ENCODE measurements at regions not wholly inside any gene's neighbourhood (a gene's known extent, or its start where the extent isn't known, plus 50 kb on each side); places are given as distances from the start of the nearest gene placed in this dataset.

DNA sequence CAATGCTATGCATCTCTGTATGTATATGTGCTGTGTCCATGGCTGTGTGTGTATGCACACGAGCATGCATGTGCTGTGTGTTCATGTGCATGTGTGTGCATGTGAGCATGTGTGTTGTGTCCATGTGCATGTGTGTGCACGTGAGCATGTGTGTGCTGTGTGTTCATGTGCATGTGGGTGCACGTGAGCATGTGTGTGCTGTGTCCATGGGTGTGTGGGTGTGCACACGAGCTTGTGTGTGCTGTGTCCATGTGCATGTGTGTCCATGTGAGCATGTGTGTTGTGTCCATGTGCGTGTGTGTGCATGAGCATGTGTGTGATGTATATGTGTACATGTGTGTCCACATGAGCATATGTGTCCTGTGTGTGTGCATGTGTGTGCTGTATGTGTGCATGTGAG is 414.4 kb upstream of the SALL3 start:
- TF ChIP-seq MYC (IDR thresholded peaks at IDR 0.05; ENCODE audit: low read depth, low read length): no peak
- no peak overlapping the region for H3K4me3 ChIP-seq (ENCODE audit: low read depth, low read length)
- no peak for DNase-seq (ENCODE audit: low read depth)

DNA sequence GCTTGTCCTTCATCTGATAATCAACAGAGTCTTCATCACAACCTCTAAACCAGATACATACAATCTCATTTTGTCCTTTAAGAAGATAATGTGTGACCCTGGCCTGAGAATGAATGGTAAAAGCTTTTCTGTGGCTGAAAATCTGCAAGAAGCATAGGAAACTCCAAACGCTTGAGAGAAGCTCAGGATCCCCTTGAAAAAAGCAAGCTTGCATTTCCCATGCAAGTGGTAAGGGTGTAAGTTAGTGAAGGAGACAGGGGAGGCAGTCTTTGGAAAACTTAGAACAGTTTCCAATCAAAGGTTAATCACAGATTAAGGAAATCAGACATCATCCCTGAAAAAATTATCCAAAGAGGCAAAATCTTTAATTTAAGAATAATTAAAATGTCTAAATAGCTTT is 413.6 kb upstream of the SALL3 start:
- no peak for TF ChIP-seq MYC (IDR thresholded peaks at IDR 0.05; ENCODE audit: low read depth, low read length)
- TF ChIP-seq POLR2A (IDR thresholded peaks at IDR 0.05; ENCODE audit: extremely low read depth, insufficient read length): no peak
- TF ChIP-seq, protein P1, sequence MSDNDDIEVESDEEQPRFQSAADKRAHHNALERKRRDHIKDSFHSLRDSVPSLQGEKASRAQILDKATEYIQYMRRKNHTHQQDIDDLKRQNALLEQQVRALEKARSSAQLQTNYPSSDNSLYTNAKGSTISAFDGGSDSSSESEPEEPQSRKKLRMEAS (IDR thresholded peaks at IDR 0.05; ENCODE audit: low read depth, low read length): no peak
- TF ChIP-seq, protein P2, sequence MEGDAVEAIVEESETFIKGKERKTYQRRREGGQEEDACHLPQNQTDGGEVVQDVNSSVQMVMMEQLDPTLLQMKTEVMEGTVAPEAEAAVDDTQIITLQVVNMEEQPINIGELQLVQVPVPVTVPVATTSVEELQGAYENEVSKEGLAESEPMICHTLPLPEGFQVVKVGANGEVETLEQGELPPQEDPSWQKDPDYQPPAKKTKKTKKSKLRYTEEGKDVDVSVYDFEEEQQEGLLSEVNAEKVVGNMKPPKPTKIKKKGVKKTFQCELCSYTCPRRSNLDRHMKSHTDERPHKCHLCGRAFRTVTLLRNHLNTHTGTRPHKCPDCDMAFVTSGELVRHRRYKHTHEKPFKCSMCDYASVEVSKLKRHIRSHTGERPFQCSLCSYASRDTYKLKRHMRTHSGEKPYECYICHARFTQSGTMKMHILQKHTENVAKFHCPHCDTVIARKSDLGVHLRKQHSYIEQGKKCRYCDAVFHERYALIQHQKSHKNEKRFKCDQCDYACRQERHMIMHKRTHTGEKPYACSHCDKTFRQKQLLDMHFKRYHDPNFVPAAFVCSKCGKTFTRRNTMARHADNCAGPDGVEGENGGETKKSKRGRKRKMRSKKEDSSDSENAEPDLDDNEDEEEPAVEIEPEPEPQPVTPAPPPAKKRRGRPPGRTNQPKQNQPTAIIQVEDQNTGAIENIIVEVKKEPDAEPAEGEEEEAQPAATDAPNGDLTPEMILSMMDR (IDR thresholded peaks at IDR 0.05; ENCODE audit: low read depth, low read length): no peak
- DNase-seq (ENCODE audit: low read depth): no peak
- H3K4me3 ChIP-seq (ENCODE audit: low read depth, low read length): no peak overlapping the region

DNA sequence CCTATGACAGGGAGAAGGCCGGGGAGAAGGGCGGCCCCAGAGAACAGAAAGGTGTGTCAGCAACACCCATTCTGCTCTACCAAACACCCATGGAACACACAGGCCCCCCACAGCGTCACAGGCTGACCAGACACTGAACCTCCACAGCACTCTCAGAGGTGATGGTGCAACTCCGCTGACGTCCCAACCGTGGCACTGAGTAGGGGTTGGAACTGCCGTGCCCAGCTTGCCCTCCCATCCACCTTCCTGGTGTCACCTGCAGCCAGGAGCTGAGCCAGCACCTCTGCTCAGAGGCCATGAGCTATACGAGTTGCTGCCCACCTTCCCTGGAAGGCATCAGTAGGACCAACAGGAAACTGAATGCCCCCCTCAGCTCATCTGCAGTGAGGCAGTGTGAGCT is 412.9 kb upstream of the SALL3 start:
- H3K4me3 ChIP-seq (ENCODE audit: low read depth, low read length): no peak overlapping the region
- no peak for TF ChIP-seq MYC (IDR thresholded peaks at IDR 0.05; ENCODE audit: low read depth, low read length)
- no peak for TF ChIP-seq POLR2A (IDR thresholded peaks at IDR 0.05; ENCODE audit: extremely low read depth, insufficient read length)
- TF ChIP-seq, protein P2 (IDR thresholded peaks at IDR 0.05; ENCODE audit: low read depth, low read length): no peak
- TF ChIP-seq, protein P1 (IDR thresholded peaks at IDR 0.05; ENCODE audit: low read depth, low read length): no peak
- DNase-seq (ENCODE audit: low read depth): no peak

DNA sequence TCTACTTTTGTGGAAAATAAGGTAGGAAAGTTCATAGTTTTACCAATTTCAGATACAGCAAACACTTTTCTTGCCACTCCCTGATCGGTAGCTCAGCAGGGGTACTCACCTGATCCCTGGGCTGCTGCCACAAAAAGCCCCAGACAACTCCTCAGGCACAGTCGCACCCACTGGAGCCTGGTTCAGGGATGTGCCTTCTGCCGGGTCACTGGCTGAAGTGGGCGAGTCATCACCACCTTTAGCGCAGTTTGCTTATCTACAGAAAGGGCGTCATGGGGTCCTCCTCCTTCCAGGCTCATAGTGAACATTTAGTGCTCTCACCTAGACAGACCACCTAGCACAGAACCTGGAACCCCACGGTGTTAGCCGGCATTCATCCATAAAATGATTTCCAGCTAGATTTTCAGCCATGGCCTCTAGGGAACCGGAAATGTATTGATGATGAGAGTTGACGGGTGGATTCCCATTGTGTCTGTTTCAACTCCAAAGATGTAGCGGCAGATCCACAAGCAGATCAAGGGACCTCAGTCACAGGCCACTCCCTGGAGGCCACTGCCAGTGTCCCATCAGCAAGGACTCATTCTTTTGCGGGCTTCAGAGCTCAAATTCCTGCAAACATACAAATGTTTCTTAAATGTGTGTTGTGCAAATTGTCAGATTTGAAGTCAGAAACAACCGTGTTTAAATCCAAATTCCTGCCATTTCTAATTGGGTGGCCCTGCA is 408.4 kb upstream of the SALL3 start:
- DNase-seq (ENCODE audit: low read depth): no peak
- TF ChIP-seq POLR2A (IDR thresholded peaks at IDR 0.05; ENCODE audit: extremely low read depth, insufficient read length): no peak
- TF ChIP-seq, protein P1 (IDR thresholded peaks at IDR 0.05; ENCODE audit: low read depth, low read length): no peak
- TF ChIP-seq, protein P2 (IDR thresholded peaks at IDR 0.05; ENCODE audit: low read depth, low read length): no peak
- no peak overlapping the region for H3K4me3 ChIP-seq (ENCODE audit: low read depth, low read length)

DNA sequence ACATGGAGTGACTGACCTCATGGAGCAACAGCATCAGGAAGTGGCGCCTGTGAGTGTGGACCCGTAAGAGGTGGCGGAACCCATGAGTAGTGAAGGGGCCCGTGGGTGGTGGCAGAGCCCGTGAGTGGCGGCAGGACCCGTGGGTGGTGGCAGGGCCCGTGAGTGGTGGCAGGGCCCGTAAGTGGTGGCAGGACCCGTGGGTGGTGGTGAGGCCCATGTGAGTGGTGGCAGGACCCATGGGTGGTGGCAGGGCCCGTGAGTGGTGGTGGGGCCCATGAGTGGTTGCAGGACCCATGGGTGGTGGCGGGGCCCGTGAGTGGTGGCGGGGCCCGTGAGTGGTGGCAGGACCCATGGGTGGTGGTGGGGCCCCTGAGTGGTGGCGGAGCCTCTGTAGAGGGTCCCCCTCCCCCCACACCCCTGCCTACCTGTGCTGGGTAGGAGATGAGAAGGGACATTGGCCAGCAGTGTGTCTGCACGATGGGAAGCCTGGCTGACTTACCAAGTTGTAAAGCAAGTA is 407.7 kb upstream of the SALL3 start:
- DNase-seq (ENCODE audit: low read depth): no peak
- H3K4me3 ChIP-seq (ENCODE audit: low read depth, low read length): no peak overlapping the region
- no peak for TF ChIP-seq POLR2A (IDR thresholded peaks at IDR 0.05; ENCODE audit: extremely low read depth, insufficient read length)
- TF ChIP-seq, protein P2 (IDR thresholded peaks at IDR 0.05; ENCODE audit: low read depth, low read length): no peak
- TF ChIP-seq, protein P1 (IDR thresholded peaks at IDR 0.05; ENCODE audit: low read depth, low read length): no peak
- no peak for TF ChIP-seq MYC (IDR thresholded peaks at IDR 0.05; ENCODE audit: low read depth, low read length)

DNA sequence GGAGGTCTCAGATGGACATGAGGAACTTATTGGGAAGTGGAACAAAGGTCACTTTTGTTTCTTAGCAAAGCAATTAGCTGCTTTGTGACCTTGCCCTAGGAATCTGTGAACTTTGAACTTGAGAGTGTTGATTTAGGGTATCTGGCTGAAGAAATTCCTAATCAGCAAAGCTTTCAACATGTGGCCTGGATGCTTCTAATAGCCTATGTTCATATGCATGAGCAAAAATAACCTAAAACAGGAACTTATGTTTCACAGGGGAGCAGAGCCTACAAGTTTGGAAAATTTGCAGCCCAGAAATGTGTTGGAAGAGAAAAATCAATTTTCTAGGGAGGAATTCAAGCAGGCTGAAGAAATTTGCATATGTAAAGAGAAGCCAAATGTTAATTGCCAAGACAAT is 405.8 kb upstream of the SALL3 start:
- TF ChIP-seq, protein P1 (IDR thresholded peaks at IDR 0.05; ENCODE audit: low read depth, low read length): no peak
- TF ChIP-seq POLR2A (IDR thresholded peaks at IDR 0.05; ENCODE audit: extremely low read depth, insufficient read length) (no peak), MYC (IDR thresholded peaks at IDR 0.05; ENCODE audit: low read depth, low read length) (no peak)
- TF ChIP-seq, protein P2 (IDR thresholded peaks at IDR 0.05; ENCODE audit: low read depth, low read length): no peak
- DNase-seq (ENCODE audit: low read depth): no peak

More for the DNA sequence above, 405.8 kb upstream of the SALL3 start:
- no peak overlapping the region for H3K4me3 ChIP-seq (ENCODE audit: low read depth, low read length)
